Left hindlimb (tissue), 1 donor: ENCODE measurements at regions not wholly inside any gene's neighbourhood (a gene's known extent, or its start where the extent isn't known, plus 50 kb on each side); places are given as distances from the start of the nearest gene placed in this dataset.
"Not testable (repeated sequence)": the region's sequence is repeated elsewhere in the genome, so short reads cannot be mapped to it uniquely, and the experiment has no call there.

Experiments used
- DNase-seq: peaks from one replicate; pipeline ENCODE4 v3.0.0-alpha.2; 2018

GRCh38 chrX:34716302-34716701 lies 59.2 kb upstream of the TMEM47 start:
- DNase-seq, result no peak

DNA sequence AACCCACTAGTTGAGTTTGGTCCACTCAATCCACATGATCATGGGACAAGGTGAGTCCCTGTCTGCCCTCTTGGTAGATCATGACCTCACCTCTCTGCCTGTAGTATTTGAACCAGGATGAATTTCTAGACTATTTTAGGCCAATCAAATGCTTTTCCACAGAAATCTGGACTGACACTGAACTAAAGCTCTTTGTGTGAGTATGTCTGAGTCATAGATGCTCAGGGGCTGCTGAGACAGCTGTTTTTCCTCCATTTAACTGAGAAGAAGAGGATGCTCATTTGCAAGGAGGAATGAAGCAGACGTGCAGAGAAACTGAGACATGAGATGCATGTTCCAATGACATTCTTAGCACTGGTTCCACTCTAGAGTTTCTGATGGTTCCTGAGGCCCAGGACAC lies 77.3 kb upstream of the TMEM47 start:
- no peak for DNase-seq

DNA sequence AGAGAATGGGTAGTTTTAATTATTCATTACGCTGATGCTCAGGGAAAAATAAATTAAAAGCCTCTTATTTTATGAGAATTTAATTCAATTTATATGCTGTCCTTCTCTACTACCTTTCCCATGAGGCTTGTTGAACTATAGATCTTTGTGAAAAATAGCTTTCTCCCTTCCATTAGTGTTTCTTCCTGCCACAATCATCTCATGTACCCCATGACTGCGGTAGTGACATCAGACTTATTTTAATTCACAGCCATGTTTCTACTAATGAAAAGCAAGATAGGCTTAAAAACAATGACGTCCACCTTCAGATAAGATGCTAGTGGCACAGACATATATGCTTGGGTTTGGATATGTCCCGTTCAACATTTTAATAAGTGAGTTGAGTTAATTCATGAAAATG lies 87.4 kb upstream of the TMEM47 start:
- DNase-seq, result no peak

DNA sequence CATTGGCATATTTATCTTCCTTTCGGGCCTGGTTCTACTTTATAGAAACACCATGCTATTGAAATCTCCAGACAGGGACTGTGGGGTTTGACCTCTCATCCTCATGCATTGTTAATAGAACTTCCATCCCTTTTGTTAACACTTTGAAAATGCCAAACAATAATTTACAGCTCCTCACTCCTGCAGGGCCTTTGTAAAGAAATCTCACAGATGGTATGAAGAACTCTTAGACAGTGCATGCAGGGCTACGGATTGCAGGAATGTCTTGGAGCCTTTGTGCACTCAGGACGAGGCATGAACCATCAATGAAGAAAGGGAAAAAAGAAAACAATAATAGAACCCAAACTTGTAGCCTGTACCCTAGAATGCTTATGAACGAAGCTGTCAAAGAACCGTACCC lies 92.8 kb upstream of the TMEM47 start:
- no peak for DNase-seq

DNA sequence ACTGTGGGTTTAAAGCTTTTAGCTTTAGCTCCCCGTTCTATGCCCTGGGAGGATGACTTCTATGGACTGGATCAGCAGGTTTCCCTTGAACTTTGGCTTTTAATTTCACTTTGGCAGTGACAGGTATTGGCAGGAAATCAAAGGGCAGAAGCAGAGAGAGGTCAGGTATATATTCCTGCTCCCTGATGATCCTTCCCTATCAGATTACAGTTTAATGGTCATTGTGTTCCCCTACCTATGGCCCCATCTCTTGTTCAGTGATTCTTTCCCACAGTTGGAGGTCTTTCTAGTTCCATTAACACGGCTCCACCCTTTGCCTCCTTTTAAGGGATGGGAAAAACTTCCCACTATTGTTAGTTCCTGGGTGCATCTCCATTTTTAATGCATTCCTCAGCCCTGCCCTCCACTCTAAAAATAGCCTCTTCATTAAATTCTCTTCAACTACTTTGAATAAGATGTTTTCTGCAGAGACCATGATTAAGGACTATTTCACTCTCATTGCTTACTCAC lies 107.8 kb upstream of the TMEM47 start:
- no peak for DNase-seq

- DNase-seq, result no peak
These were observed 111.2 kb upstream of the TMEM47 start for GRCh38 chrX:34768290-34768689.

GRCh38 chrX:34770511-34770910 lies 113.4 kb upstream of the TMEM47 start:
- no peak for DNase-seq

- DNase-seq, result no peak
These were observed 121.8 kb upstream of the TMEM47 start for GRCh38 chrX:34778916-34779315.

GRCh38 chrX:34790026-34790425 lies 132.9 kb upstream of the TMEM47 start:
- DNase-seq, result no peak

GRCh38 chrX:34805951-34806350 lies 136.6 kb upstream of the FAM47B start:
- no peak for DNase-seq

- DNase-seq, result no peak
These were observed 133.5 kb upstream of the FAM47B start for GRCh38 chrX:34809096-34809495.

DNA sequence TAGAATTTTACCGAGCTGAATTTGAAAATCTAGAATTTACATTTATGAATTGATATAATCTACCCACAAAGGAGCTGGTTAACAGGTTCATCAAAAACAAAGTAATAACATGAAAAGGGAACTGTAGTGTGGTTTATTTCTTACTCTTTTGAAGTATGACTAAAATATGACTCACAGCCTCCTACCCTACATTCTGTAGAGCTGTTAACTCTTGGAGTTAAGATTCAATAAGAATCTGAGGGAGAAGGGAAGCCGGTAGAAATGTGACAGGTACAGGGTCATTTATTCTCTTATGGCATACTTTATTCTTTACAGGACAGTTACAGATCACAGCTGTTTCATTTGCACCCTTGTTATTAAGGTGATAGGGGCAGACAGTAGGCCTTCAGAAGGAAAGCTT lies 132.2 kb upstream of the FAM47B start:
- no peak for DNase-seq

- DNase-seq, result no peak
These were observed 131.7 kb upstream of the FAM47B start for GRCh38 chrX:34810916-34811315.

DNA sequence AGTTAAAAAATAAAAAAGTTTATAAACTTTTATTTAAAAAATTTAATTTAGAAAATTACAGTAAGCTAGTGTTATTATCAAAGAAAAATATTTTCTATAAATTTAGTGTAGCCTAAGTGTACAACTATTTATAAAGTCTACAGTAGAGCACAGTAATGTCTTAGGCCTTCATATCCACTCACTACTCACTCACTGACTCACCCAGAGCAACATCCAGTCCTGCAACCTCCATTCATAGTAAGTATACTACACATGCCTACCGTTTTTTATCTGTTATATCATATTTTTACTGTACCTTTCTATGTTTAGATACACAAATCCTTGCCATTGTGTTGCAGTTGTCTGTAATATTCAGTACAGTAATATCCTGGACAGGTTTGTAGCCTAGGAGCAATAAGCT lies 129.0 kb upstream of the FAM47B start:
- no peak for DNase-seq

DNA sequence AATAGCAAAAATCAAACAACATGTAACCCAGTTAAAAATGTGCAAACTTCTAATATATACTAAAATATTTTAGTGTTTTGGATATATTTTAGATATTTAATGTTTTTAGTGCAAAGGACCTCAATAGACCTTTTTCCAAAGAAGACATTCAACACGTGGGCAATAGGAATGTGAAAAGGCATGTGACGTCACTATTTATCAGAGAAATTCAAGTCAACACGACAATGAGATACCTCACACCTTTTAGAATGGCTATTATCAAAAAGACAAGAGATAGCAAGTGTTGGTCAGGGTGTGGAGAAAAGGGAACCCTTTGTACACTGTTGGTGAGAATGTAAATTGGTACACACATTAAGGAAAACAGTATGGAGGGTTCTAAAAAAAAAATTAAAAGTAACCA lies 115.6 kb upstream of the FAM47B start:
- no peak for DNase-seq

- DNase-seq, result no peak
These were observed 103.1 kb upstream of the FAM47B start for GRCh38 chrX:34839451-34839850.

DNA sequence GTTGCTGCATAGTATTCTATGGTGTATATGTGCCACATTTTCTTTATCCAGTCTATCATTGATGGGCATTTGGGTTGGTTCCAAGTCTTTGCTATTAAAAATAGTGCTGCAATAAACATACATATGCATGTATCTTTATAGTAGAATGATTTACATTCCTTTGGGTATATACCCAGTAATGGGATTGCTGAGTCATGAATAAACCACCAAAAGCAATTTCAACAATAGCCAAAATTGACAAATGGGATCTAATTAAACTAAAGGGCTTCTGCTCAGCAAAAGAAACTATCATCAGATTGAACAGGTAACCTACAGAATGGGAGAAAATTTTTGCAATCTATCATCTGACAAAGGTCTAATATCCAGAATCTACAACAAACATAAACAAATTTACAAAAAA lies 101.4 kb upstream of the FAM47B start:
- not testable (repeated sequence) for DNase-seq

- no peak for DNase-seq
These were observed 94.3 kb upstream of the FAM47B start for GRCh38 chrX:34848281-34848680.

- no peak for DNase-seq
These were observed 93.2 kb upstream of the FAM47B start for GRCh38 chrX:34849371-34849770.

- DNase-seq, result no peak
These were observed 83.4 kb upstream of the FAM47B start for GRCh38 chrX:34859191-34859590.

GRCh38 chrX:34863906-34864305 lies 78.7 kb upstream of the FAM47B start:
- DNase-seq, result no peak

DNA sequence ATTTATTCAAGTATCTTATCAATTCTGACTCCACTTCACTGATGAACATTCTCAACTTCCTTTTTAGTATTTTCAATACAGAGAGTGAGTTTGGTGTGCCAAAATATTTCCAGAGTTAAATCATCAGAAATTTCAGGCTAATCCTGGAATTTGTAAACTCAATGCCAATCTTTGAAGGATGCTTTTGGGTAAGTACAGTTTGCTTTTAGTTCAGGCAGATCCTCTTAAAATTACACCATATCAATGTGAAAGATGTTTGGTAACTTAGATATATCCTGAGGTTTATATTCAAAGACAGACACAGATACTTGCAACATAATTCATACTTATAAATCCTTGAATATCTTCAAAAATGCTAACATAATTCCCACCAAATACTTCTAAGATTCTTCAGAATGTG lies 76.0 kb upstream of the FAM47B start:
- no peak for DNase-seq

DNA sequence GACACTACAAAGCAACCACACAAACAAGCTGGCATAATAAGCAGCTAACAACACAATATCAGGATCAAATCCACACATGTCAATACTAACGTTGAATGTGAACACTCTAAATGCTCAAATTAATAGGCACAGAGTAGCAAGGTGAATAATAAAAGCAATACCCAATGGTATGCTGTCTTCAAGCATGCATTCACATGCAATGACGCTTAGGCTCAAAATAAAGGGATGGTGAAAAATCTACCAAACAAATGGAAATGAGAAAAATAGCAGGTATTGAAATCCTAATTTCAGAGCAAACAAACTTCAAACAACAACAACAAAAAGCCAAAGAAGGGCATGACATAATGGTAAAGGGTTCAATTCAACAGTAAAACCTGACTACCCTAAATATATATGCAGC lies 74.0 kb upstream of the FAM47B start:
- DNase-seq, result no peak

DNA sequence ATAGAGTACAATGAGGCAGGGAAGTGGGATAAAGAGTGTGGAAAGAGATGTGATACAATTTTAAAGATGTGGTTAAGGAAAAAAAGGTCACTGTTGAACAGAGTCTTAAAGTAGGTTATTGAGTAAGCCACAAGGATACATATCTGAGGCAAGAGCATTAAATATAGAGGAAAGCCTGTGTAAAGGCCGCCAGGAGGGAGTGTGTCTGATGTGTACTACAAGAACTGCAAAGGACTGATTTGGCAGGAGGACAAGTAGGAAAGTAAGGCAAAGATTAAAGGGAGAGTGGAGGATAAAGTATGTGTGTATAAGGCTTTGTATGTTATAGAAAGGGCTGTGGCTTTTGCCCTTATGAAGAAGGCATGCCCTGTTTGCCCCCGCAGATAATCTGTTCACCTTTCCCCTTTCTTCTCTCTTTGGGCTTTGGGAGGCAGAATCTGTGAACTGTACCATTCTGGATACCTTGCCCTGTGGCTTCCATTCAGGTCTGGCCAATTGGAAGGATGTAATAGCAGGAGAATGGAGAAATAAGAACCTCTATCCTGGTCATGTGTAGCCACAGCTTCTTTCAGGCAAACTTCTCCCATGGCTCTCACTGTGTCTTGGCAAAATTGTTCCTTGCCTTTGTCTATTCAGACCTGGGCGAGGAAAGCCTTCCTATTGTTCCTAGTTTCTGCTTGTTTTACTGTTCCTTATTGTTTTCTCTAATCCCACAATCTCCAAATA lies 68.9 kb upstream of the FAM47B start:
- DNase-seq, result no peak

DNA sequence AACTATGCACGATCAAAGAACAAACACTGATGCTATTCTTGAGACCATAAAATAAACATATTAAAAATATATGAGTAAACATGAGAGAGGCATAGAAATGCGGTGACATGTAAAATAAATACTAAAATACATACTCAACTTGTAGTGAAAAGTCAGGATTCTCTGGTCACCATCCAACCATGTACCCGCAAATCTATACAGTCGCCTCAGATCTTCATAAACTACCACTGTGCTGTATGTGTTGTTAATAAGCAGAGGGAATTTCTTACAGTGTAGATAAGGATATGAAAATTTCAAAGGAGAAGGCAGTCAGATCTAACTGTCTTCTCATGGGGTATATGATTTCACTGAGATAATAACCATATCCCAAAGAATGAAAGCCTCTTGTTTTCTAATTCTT lies 67.8 kb upstream of the FAM47B start:
- DNase-seq, result no peak
